HG03108 (cell line): ENCODE measurements at regions not wholly inside any gene's neighbourhood (a gene's known extent, or its start where the extent isn't known, plus 50 kb on each side); places are given as distances from the start of the nearest gene placed in this dataset.

Source experiments
- ATAC-seq: cut with Tn5 transposase; IDR thresholded peaks from one replicate; pipeline ENCODE4 v1.9.1; 2021; ENCODE audit warnings: moderate library complexity; ENCODE audit not compliant: unreplicated experiment

GRCh38 chr9:27991221-27991620 lies 417.9 kb upstream of the C9orf72 start:
- ATAC-seq, result no peak

- ATAC-seq, result no peak
These were observed 427.8 kb upstream of the C9orf72 start for GRCh38 chr9:28001096-28001495.

GRCh38 chr9:28004900-28005299 lies 431.6 kb upstream of the C9orf72 start:
- ATAC-seq, result no peak

- ATAC-seq, result no peak
These were observed 432.5 kb upstream of the C9orf72 start for GRCh38 chr9:28005779-28006178.

- no peak for ATAC-seq
These were observed 434.0 kb upstream of the C9orf72 start for GRCh38 chr9:28007097-28007817.

- no peak for ATAC-seq
These were observed 440.9 kb upstream of the C9orf72 start for GRCh38 chr9:28014212-28014611.

GRCh38 chr9:28024676-28025075 lies 451.4 kb upstream of the C9orf72 start:
- ATAC-seq, result no peak

GRCh38 chr9:28025186-28025585 lies 451.9 kb upstream of the C9orf72 start:
- ATAC-seq, result no peak

GRCh38 chr9:28031521-28032267 lies 458.4 kb upstream of the C9orf72 start:
- no peak for ATAC-seq

GRCh38 chr9:28032268-28032590 lies 458.9 kb upstream of the C9orf72 start:
- ATAC-seq, result no peak

GRCh38 chr9:28034242-28034641 lies 461.0 kb upstream of the C9orf72 start:
- ATAC-seq, result no peak

- no peak for ATAC-seq
These were observed 464.7 kb upstream of the C9orf72 start for GRCh38 chr9:28037968-28038367.

- no peak for ATAC-seq
These were observed 471.8 kb upstream of the C9orf72 start for GRCh38 chr9:28045051-28045450.

- ATAC-seq, result no peak
These were observed 476.8 kb upstream of the C9orf72 start for GRCh38 chr9:28050046-28050445.

GRCh38 chr9:28050941-28051340 lies 477.7 kb upstream of the C9orf72 start:
- ATAC-seq, result no peak

- ATAC-seq, result no peak
These were observed 478.6 kb upstream of the C9orf72 start for GRCh38 chr9:28051559-28052503.

GRCh38 chr9:28053096-28053777 lies 480.0 kb upstream of the C9orf72 start:
- ATAC-seq, result no peak

GRCh38 chr9:28056006-28056405 lies 482.7 kb upstream of the C9orf72 start:
- no peak for ATAC-seq

GRCh38 chr9:28056466-28056865 lies 483.2 kb upstream of the C9orf72 start:
- no peak for ATAC-seq

- no peak for ATAC-seq
These were observed 485.9 kb upstream of the C9orf72 start for GRCh38 chr9:28059192-28059591.

GRCh38 chr9:28064241-28064815 lies 491.0 kb upstream of the C9orf72 start:
- no peak for ATAC-seq
